Subcutaneous adipose tissue (tissue), 1 donor: ENCODE measurements at regions not wholly inside any gene's neighbourhood (a gene's known extent, or its start where the extent isn't known, plus 50 kb on each side); places are given as distances from the start of the nearest gene placed in this dataset.

Experiments
- CTCF ChIP-seq: fragments of 450-650 bp; IDR thresholded peaks from one replicate; pipeline ENCODE4 v1.5.1; 2016; ENCODE audit warnings: low read depth, mild to moderate bottlenecking, control low read depth, antibody characterized with exemption, moderate library complexity

GRCh38 chr20:53760025-53760441 is 166.4 kb upstream of the ZNF217 start:
- TF ChIP-seq CTCF = peak; percentile 83

GRCh38 chr20:53757472-53757913 is 163.9 kb upstream of the ZNF217 start:
- TF ChIP-seq CTCF = peak; percentile 20

- peak; percentile 40 for TF ChIP-seq CTCF
Observed at GRCh38 chr20:53755733-53756531, 162.3 kb upstream of the ZNF217 start.

- TF ChIP-seq CTCF = peak; percentile 30
Observed at GRCh38 chr20:53753880-53754459, 160.3 kb upstream of the ZNF217 start.

GRCh38 chr20:53752971-53753879 is 159.6 kb upstream of the ZNF217 start:
- TF ChIP-seq CTCF = peak; percentile 87

GRCh38 chr20:53752583-53752970 is 158.9 kb upstream of the ZNF217 start:
- TF ChIP-seq CTCF = peak; percentile 17
